Mammary epithelial cell (primary cell): ENCODE measurements at regions not wholly inside any gene's neighbourhood (a gene's known extent, or its start where the extent isn't known, plus 50 kb on each side); places are given as distances from the start of the nearest gene placed in this dataset.

Source experiments
- CTCF ChIP-seq, 2 donors: IDR thresholded peaks in 1 of 2; conservative IDR thresholded peaks in 1 of 2; 2 replicates each; pipeline ENCODE4 v1.5.1; 2011 to 2012; ENCODE audit warnings: inconsistent platforms in 2 of 2, low read length in 2 of 2, mild to moderate bottlenecking in 2 of 2, control low read depth in 1 of 2, low read depth in 1 of 2; ENCODE audit not compliant: insufficient read depth in 1 of 2; ENCODE audit errors: extremely low read depth in 1 of 2
- EZH2 ChIP-seq: IDR thresholded peaks from 2 replicates; pipeline ENCODE4 v1.6.1; 2012; ENCODE audit warnings: low read length, inconsistent platforms, borderline replicate concordance

DNA sequence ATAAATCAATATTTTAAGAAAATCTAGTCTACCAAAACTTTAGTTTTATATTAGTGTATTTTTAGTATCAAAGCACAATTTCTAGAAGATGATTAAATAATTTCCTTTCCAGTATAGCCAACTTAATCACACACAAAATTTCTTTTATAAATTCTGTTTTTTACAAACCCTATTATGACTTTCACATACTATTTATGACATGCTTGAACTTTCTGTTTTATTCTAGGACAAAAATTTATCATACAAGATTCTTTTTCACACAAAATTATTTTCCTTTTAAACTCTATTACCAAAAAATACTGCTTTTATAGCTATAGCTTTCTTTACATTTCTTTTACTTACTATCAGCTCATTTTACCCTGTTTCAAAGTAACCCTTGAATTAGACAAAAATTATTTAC lies 149.5 kb downstream of the OR13H1 start:
- TF ChIP-seq EZH2 (no peak), CTCF (conservative IDR thresholded peaks at IDR 0.05 in 1 of 2, IDR thresholded peaks at IDR 0.05 in 1 of 2; ENCODE audit: extremely low read depth in 1 of 2, insufficient read depth in 1 of 2, low read depth in 1 of 2, low read length in 2 of 2) (no peak)
